SK-N-SH treated with all-trans-retinoic acid at 6 μM for 48 hours (cell line): ENCODE measurements at regions not wholly inside any gene's neighbourhood (a gene's known extent, or its start where the extent isn't known, plus 50 kb on each side); places are given as distances from the start of the nearest gene placed in this dataset.

Source experiments
- ARNTL ChIP-seq: fragments of 450-650 bp; formaldehyde crosslinking; IDR thresholded peaks from 2 replicates; pipeline ENCODE4 v1.5.0; 2020; ENCODE audit warnings: low read depth, mild to moderate bottlenecking, moderate library complexity, borderline replicate concordance
- BACH2 ChIP-seq: fragments of 250-450 bp; sonication (Bioruptor Pico); IDR thresholded peaks from 2 replicates; pipeline ENCODE4 v1.9.0; 2021; ENCODE audit warnings: mild to moderate bottlenecking, borderline replicate concordance
- CSDC2 ChIP-seq: fragments of 250-450 bp; sonication (Bioruptor Pico); IDR thresholded peaks from 2 replicates; pipeline ENCODE4 v1.5.0; 2020; ENCODE audit warnings: mild to moderate bottlenecking, moderate library complexity
- ESRRG ChIP-seq: fragments of 250-450 bp; sonication (Bioruptor Pico); IDR thresholded peaks from 2 replicates; pipeline ENCODE4 v1.6.1; 2021; ENCODE audit warnings: mild to moderate bottlenecking
- ISL1 ChIP-seq: fragments of 250-450 bp; sonication (Bioruptor Pico); IDR thresholded peaks from 2 replicates; pipeline ENCODE4 v2.1.2; 2022; ENCODE audit warnings: mild to moderate bottlenecking, moderate library complexity
- PPARA ChIP-seq: fragments of 250-450 bp; sonication (Bioruptor Pico); IDR thresholded peaks from 2 replicates; pipeline ENCODE4 v1.5.0; 2020; ENCODE audit warnings: mild to moderate bottlenecking, borderline replicate concordance
- RARB ChIP-seq: fragments of 250-450 bp; sonication (Bioruptor Pico); IDR thresholded peaks from 2 replicates; pipeline ENCODE4 v1.8.0; 2021; ENCODE audit warnings: mild to moderate bottlenecking, moderate library complexity
- TOX ChIP-seq: fragments of 250-450 bp; sonication (Bioruptor Pico); IDR thresholded peaks from 2 replicates; pipeline ENCODE4 v1.8.0; 2021; ENCODE audit warnings: mild to moderate bottlenecking, moderate library complexity, borderline replicate concordance
- ZNF565 ChIP-seq: fragments of 450-650 bp; formaldehyde crosslinking; conservative IDR thresholded peaks from 2 replicates; pipeline ENCODE4 v1.5.0; 2020; ENCODE audit warnings: low read depth, mild to moderate bottlenecking, moderate library complexity
- ZNF70 ChIP-seq: fragments of 450-650 bp; formaldehyde crosslinking; IDR thresholded peaks from 2 replicates; pipeline ENCODE4 v1.5.0; 2020; ENCODE audit warnings: mild to moderate bottlenecking, moderate library complexity
- ZNF8 ChIP-seq: fragments of 450-650 bp; formaldehyde crosslinking; IDR thresholded peaks from 2 replicates; pipeline ENCODE4 v1.5.0; 2020; ENCODE audit warnings: mild to moderate bottlenecking, moderate library complexity
- TF ChIP-seq, protein P1 (sequence below): fragments of 250-450 bp; sonication (Bioruptor Pico); IDR thresholded peaks from 2 replicates; pipeline ENCODE4 v1.5.1; 2020; ENCODE audit warnings: low read depth, mild to moderate bottlenecking, moderate library complexity
- TF ChIP-seq, protein P2 (sequence below): fragments of 250-450 bp; sonication (Bioruptor Pico); IDR thresholded peaks from 2 replicates; pipeline ENCODE4 v1.8.0; 2020; ENCODE audit warnings: mild to moderate bottlenecking, moderate library complexity, borderline replicate concordance

DNA sequence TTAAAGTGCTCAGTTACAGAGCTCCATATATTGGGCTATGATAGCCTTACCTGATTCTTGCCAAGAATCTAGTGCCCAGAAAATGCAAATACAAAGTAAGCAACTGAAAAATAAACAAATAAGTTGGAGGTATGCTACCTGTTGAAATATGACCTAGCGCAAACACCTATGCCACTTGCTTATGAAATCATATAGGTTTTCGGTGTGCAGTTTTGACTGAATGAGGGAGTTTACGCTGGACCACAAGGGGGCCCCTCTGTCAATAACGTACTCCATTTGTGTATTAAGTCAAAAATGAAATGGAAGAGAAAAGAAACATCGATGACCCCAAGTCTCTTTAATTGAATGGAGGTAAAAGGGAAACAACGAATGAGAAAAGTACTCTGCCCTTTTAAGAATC is 84.9 kb upstream of the TRIM77 start:
- TF ChIP-seq ZNF8 (CRISPR knock-in tag): no peak
- TF ChIP-seq, protein P1, sequence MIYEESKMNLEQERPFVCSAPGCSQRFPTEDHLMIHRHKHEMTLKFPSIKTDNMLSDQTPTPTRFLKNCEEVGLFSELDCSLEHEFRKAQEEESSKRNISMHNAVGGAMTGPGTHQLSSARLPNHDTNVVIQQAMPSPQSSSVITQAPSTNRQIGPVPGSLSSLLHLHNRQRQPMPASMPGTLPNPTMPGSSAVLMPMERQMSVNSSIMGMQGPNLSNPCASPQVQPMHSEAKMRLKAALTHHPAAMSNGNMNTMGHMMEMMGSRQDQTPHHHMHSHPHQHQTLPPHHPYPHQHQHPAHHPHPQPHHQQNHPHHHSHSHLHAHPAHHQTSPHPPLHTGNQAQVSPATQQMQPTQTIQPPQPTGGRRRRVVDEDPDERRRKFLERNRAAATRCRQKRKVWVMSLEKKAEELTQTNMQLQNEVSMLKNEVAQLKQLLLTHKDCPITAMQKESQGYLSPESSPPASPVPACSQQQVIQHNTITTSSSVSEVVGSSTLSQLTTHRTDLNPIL (CRISPR knock-in tag): no peak
- no peak for TF ChIP-seq RARB (CRISPR knock-in tag)
- TF ChIP-seq PPARA (CRISPR knock-in tag): no peak
- TF ChIP-seq BACH2 (CRISPR knock-in tag): no peak
- no peak for TF ChIP-seq ZNF70 (CRISPR knock-in tag)
- TF ChIP-seq ISL1 (CRISPR knock-in tag): no peak
- no peak for TF ChIP-seq ARNTL
- TF ChIP-seq CSDC2 (CRISPR knock-in tag): no peak
- TF ChIP-seq, protein P2, sequence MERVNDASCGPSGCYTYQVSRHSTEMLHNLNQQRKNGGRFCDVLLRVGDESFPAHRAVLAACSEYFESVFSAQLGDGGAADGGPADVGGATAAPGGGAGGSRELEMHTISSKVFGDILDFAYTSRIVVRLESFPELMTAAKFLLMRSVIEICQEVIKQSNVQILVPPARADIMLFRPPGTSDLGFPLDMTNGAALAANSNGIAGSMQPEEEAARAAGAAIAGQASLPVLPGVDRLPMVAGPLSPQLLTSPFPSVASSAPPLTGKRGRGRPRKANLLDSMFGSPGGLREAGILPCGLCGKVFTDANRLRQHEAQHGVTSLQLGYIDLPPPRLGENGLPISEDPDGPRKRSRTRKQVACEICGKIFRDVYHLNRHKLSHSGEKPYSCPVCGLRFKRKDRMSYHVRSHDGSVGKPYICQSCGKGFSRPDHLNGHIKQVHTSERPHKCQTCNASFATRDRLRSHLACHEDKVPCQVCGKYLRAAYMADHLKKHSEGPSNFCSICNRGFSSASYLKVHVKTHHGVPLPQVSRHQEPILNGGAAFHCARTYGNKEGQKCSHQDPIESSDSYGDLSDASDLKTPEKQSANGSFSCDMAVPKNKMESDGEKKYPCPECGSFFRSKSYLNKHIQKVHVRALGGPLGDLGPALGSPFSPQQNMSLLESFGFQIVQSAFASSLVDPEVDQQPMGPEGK (CRISPR knock-in tag): no peak
- TF ChIP-seq ZNF565 (CRISPR knock-in tag): no peak
- TF ChIP-seq TOX (CRISPR knock-in tag): no peak
- TF ChIP-seq ESRRG (CRISPR knock-in tag): no peak
